GM21447 (cell line): ENCODE measurements at regions not wholly inside any gene's neighbourhood (a gene's known extent, or its start where the extent isn't known, plus 50 kb on each side); places are given as distances from the start of the nearest gene placed in this dataset.
A peak's percentile ranks its signal among the peaks of the same experiment; 100 is the strongest.

ENCODE experiments used
- ATAC-seq: cut with Tn5 transposase; IDR thresholded peaks from one replicate; pipeline ENCODE4 v1.9.1; 2021; ENCODE audit not compliant: unreplicated experiment

DNA sequence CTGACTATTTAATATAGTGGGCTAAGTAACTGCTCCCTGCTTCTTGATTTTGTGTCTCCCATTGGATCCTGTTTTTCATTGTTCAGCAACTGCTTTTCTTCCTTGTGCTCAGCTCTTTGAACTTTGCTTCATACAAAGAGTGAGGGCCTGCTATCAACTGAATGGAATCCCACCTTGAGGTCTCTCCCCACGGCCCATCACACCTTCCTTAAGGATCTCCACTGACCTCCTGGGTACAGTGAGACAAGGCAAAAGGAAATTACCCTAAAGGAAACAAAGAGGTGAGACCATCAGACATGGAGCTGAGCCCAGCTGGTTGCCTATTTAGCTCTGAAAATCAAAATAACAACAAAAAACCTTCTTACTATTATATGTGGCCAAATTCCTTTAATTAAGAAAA is 91.3 kb upstream of the RPL34 start:
- ATAC-seq: no peak

DNA sequence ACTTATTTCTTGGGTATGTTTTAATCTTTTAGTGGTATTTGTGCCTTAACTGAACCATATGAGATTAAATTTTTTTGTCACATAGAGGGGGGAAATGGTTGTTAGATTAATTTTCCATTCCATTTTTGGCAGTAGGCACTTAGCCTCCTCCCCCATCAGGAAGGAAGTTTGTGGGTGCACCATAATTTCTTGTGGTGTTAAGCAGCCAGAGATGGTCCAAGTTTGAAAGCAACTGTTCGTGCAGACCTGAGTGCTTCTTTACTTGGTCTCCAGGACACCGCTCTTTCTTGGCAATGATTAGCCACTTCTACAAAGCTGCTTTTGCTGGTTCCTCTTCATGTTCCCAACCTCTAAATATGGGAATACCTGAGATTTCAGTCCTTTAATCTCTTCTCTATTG is 92.7 kb upstream of the RPL34 start:
- ATAC-seq: peak; percentile 91

DNA sequence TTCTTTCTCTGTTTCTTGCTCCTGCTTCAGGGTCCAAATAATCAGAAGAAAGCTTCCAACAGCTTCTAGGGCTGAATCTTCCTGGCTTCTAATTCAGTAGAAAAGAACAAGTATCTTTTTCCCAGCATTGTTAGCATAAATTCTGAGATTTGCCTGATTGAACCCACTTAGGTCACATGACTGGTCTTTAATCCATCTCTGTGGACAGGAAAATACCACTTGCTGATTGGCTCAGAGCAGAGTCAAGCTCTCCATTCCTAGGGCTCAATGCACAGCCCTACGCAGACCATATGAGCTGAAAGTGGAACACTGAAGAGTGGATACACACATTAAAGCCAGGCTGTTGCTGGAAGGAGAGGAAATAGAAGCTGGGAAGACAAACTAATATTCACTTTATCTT is 99.6 kb upstream of the RPL34 start:
- ATAC-seq: no peak

DNA sequence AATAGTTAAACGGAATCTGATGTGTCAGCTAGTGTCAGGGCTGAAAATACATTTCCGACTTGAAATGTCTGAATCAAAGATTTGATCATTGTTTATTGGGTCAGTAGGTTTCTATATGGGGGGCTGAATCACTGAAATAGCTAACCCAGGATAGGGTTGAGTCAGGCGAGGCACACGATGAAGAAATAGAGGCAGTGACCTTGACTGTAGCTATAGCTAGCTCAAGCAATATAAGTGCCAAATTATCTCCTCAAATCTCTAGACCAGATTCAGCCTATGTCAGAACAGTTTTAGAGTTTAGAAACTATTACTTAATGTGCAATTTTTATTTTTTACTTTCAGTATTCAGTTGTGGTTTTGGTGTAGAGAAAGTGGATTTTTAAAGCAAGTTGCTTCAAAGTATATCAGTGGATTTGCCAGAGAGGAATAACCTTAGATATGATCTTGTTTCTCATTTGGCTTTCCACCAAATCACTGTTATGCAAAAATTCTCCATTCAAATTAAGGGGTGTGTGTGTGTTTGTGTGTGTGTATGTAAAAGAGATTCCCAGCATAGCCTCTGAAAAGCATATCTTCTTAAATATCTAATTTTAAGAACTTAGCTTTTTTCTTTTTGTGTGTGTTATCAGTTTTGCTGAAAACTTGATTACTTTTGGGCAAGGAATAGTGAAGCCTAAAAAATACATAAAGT is 100.3 kb upstream of the RPL34 start:
- no peak for ATAC-seq

DNA sequence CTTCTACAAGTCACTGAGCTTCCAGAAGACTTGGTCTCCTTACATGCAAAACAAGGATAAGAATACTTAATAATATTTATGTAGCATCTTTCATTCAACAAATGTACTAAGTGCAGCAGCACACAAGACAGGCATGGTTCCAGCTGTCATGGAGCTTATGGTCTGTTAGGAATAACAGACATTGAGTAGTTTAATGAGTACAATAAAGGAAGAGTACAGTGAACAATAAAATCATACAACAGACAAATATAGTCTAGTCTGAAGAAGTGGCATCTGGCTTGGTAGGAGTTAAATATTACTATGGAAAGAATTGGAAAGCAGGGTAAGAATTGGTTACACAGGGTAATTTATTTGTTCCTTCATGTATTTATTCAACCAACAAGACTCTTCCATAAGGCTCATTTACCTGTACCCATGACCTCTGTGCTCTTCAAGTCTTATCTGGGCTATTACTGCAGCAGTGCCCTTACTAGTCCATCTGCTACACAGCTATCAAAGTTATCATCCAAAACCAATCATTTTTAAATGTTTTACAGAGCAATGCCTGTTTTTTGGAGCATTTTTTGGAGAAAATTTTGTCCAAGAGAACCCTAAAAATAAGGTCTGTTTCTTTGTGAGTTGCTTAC is 101.1 kb upstream of the RPL34 start:
- ATAC-seq: no peak

DNA sequence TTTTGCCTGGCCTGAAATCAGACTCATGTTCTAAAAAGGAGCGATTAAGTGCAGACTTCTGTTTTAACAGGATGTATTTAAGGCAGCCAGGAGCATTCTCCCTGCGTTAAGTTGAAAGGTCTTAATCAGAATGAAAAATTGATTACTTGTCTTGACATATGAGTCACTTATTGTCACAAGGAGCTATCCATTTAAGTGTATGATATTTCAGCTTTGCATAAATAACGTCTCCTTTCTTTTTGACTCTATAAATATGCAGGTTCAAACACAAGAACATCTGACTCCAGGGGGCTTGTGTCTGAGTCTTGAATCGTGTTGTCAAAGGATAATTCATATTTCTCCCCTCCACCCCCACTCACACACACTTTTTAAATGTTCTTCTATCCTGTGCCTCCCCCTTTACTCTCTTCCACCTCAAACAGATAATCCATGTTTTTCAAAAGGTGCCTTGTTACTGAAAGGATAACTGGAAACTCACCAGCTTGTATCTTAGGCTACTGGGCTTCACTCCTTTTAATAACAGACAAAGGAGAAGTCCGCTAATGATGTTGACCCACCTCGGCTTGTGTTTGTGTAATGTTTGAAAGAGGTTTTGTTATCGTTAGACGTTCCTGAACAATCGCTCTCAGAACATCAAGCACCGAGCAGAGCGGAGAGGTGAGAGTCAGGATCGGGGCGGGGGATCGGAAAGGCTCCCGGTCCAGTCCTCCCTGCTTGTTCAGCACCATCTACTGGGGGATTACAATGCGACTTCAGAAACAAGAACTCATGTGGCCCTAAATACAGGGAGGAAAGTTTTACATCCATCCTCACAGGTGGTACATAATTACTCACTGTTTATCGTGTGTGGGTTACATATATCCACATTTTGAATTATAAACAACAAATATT is 107.5 kb upstream of the RPL34 start:
- no peak for ATAC-seq

DNA sequence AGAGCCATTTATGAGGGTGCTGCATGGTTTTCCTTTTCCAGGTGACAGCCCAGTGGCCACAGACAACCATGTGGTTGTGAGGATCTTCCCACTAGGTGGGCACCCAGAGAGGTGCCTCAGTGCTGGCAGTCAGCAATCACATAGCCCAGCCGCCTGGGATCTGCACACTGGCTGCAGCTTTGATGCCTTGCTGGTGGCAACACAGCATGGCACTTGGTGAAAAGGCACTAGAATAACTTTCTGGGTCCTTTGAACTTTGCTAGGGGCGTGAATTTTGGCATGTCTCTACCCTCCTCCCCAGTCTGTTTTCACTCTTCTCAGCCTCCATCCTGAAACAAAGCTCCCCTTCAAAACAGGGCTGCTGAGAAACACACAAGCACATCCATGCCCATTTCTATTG is 108.8 kb upstream of the RPL34 start:
- no peak for ATAC-seq

DNA sequence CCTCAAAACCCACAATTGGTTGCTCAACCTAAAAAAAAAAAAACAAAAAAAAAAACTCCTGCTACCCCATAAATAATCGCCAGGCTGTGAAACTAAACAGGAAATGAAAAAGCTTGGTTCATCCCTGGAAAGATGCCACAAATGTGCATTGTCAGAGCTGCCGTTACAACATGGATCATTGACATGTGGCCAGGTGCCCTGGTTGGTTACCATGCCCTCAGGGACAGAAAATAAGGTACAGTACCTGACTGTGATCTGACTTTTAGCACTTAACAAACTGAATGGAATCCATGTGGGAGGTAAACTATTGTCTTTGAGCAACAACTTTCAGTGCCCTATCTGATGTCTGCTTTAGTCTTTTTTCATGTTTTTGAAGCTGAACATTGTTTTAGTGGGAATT is 118.0 kb upstream of the RPL34 start:
- ATAC-seq: no peak

DNA sequence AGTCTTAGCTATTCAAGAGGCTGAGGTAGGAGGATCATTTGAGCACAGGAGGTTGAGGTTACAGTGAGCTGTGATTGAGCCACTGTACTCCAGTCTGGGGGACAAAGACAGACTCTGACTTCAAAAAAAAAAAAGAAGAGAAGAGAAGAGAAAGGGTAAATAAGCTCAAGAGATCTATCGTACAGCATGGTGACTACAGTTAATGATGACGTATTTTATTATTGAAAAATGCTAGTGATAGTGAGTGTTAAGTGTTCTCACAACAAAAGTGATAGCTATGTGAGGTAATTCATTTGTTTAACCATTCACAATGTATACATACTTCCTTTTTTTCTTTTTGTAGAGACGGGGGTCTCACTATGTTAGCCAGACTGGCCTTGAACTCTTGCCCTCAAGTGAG is 121.5 kb upstream of the RPL34 start:
- no peak for ATAC-seq

DNA sequence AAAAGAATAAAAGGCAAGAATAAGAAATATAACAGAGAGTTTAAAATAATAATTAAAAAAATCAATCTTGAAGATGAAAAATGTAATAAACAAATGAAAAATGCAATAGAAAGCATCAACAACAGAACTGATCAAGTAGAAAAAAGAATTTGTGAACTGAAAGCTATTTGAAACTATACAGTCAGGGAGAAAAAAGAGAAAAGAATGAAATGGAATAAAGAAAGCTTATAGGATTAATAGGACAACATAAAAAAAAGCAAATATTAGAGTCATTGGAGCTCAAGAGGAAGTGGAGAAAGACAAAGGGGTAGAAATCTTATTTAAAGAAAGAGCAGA is 126.8 kb upstream of the RPL34 start:
- ATAC-seq: no peak

DNA sequence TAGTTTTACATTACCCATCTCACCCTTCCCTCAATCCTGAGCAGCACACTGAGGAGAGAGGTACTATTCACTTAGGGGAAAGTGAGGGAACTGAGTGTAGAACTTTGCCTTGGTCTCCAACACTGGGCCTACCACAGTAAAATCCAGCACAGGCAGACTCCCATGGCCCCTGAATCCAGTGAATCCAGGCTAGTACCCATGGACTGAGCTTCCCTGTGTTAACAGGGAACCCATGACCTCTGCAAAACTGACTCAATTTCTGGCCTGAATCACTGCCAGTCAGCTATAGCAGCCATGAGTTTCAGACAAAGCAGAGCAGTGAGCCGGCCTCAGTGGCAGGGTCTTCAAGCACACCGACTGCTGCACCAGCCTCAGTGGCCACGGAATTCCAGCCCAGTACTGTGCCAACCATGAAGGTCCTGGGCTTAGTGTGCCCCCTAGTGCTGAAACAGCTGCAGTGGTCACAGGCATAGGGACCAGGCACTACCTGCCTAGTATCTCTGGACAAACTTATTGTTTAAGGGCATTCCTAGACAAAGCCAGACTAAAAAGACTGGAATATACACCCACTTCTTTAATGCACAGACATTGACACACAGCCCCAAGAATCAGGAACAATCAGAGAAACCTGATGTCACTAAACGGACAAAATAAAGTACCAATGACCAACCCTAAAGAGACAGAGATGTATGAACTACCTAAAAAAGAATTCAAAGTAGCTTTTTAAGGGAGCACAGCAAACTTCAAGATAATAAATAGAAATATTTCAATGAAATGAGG is 127.4 kb upstream of the RPL34 start:
- no peak for ATAC-seq

DNA sequence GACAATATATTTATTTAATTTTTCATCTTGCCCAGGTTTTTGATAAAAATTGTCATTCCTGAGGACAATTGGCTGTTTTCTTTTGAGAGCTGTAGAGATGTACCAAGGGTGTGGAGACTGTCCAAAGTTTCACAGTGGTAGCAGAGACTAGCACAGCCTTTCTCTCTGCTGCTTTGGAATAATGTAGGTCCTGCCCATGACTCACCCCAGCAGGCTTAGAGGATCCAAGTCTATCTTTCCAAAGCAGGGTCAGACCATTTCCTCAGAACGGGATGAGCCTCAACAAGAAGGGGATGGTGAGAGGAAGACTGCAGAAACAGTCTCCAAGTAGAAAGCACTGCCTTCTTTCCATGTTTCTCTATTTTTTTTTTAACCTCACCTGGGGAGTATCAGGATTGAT is 131.5 kb upstream of the RPL34 start:
- no peak for ATAC-seq

DNA sequence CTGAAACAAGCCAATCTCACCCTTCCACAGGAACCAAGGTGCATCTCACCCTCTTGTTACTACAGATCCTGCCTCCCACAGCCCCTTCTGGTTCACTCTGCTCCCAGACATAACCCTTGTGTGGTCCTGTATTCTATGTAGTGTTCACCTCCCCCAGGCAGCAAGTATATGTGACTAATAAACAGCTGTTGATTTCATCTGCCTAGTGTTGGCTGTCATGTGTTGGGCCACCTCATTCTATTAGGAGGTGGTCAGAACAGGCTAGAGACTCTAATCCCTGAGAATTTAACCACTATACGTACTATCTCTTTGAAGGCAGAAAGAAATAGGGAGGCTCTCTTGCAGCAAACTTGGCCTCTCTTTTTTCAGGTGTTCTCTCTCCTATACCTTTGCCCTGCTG is 134.3 kb upstream of the RPL34 start:
- no peak for ATAC-seq

DNA sequence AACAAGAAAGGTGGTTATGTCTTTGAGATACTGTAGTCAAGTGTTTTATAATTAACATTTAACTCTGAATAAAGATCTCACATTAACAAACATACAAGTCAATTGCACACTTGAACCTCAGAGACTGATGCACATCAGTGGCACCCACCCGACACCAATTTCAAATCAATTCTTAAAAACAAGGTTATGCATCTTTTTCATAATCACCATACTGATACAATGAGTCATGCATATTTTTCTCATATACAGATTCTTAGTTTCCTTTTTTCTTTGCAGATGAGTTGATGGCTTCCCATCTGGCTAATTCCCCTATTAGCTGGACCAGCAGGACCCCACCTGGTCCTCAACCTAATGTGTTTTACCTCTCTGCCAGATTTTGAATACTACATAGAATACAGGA is 136.2 kb upstream of the RPL34 start:
- no peak for ATAC-seq

DNA sequence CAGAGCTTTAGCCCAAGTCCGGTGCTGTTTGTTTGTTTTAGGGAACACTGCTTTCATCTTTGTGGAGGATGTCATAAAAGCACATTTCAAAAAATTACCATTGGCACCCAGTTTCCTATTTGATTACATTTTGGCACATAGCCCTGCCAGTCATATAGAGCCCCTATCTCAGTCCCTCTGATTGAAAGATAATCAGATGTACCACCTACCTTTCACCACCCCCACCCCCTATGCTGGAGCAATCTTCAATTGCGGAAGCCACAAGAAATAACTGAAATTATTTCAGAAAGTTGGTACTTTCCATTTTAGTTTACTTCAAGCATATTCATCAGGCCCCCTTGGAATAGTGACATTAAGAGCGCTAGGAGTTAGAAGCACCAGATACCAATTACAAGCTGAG is 136.7 kb upstream of the RPL34 start:
- no peak for ATAC-seq

DNA sequence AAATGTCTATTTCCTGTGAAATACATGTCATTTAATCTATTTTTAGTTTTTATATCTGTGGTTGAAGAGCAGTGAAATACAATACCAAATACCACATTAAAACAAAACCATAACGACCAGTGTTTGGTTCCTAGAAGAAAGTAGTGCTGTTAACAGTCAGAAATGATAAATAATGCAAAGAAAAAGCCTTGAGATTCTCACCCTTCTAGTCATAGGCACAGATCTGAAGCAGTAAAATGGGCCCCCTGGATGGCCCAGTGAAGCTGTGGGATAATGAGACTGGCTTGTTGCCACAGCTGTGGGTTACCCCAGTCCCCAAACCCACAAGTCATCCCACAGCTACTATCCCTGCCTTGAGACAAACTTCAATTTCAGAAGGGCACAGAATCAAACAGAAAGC is 137.3 kb upstream of the RPL34 start:
- no peak for ATAC-seq

DNA sequence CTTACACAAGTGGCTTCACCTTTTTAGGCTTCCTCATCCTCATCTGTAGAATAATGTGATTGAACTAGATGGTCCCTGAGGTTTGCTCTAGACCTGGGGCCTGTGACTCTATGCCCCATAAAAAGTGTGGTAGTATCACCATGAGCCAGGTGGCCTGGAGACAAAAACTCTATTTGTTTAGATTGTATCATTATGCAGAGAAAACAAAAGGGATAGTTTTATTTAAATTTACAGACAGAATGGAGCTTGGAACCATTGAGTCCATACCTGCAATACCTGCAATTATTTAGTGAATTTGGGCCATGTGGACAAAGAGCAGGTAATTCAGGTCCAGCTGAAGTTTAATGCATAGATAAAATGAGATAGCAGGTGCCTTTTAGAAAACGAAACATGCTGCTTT is 139.5 kb upstream of the RPL34 start:
- ATAC-seq: no peak

DNA sequence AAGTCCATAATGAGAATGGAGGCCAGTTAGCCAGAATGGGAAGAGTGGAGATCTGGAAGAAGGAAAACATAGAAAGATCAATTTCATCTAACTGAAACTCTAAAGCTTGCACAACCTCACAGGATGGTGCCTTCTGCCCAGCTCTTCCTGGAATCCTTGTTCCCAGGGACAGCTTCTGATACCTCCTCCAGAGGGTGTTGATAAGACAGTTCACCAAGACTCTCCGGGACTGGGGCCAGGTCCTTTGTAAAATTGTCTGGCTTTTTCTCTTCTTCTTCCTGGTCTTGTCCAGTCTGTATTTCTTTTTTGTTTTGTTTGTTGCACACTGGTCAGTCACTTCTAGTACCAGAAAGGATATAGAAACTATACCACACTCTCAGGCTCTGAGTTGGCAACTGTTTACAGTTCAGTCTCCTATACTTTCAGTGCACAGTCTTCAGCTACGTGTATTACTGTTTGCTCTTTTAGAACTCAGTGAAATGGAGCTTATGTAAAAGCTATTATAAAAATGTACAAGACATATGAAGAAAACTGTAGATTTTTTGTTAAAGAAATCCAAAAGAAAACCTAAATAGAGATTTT is 142.8 kb upstream of the RPL34 start:
- no peak for ATAC-seq

DNA sequence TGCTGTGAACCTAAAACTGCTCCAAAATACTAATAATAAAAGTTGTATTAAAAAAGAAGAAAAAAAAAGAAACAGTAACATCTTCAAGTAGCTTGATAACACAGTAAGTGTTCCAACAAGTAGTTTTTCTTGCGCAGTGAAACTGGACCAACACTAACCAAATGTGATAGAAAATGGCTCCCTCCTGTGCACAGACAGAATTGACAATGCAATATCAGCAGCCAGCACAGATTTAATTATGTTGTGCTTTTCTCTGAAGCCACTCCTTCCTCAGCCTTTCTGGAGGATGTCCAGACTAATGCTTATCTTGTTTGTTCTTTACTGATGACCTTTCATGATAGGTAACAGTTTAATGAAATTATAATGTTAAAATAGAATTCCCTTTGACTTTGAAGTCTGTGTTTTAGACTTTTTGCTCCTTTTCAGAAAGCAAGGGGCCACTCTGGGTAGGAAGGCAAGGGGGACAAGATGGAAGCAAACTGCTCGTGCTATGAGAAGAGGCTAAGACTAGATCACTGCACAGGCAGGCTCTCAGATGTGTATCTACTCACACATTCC is 147.1 kb upstream of the RPL34 start:
- ATAC-seq: no peak

DNA sequence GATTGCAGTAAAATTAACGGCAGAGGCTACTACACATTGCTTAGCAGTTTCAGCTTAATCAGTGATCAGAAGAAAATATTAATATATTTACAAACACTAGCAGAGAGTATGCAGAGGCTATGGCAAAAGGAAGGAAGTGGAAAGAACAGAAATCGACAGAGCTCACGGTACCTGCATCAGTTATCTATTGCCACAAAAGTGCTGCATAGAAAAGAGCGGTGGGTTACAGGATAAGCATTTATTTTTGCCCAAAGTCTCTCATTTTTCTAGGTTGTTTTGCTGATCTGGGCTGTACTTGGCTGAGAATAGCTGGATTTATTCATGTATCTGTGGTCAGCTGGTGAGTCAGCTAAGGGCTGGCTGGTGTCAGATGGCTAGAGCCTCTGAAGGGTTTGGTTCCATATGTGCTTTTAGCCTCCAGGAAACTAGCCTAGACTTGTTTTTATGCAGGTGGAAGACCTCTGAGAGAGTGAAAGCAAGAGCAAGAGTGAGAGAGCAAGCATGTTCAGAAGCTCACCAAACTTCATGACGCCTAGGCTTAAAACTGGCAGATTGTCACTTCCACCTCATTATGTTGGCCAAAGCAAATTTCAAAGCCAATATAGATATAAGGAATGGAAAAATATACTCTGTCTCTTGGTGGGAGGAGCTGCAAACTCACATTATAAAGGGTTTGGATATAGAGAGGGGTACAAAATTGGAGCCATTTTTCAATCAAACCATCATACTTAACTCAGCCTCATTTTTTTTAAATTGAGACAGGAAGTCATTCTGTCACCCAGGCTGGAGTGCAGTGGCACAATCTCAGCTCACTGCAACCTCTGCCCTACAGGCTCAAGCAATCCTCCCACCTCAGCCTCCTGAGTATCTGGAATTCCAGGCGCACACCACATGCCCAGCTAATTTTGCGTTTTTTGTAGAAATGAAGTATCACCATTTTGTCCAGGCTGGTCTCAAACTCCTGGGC is 153.2 kb upstream of the RPL34 start:
- peak; percentile 94 for ATAC-seq
